SJSA1 (cell line): ENCODE measurements at regions not wholly inside any gene's neighbourhood (a gene's known extent, or its start where the extent isn't known, plus 50 kb on each side); places are given as distances from the start of the nearest gene placed in this dataset.
A peak's percentile ranks its signal among the peaks of the same experiment; 100 is the strongest.

Source experiments
- DNase-seq, 2 experiments: peaks; one replicate each; pipeline ENCODE4 v3.0.0-alpha.2; 2015 to 2020; ENCODE audit warnings: low spot score in 2 of 2, low read depth in 1 of 2
- H3K27ac ChIP-seq: fragments of 250-450 bp; sonication (Bioruptor Pico); 2 replicates; pipeline ENCODE4 v1.5.1; 2020; ENCODE audit warnings: mild to moderate bottlenecking, moderate library complexity
- H3K27me3 ChIP-seq: fragments of 250-450 bp; sonication (Bioruptor Pico); replicated peaks from 2 replicates; pipeline ENCODE4 v1.5.1; 2020; ENCODE audit warnings: mild to moderate bottlenecking, moderate library complexity
- H3K36me3 ChIP-seq: fragments of 250-450 bp; sonication (Bioruptor Pico); 2 replicates; pipeline ENCODE4 v1.5.1; 2020; ENCODE audit warnings: mild to moderate bottlenecking
- H3K4me1 ChIP-seq: fragments of 250-450 bp; sonication (Bioruptor Pico); replicated peaks from 2 replicates; pipeline ENCODE4 v1.6.1; 2021; ENCODE audit warnings: mild to moderate bottlenecking
- H3K4me3 ChIP-seq: fragments of 250-450 bp; sonication (Bioruptor Pico); 2 replicates; pipeline ENCODE4 v1.5.1; 2020; ENCODE audit warnings: mild to moderate bottlenecking
- H3K9me3 ChIP-seq: fragments of 250-450 bp; sonication (Bioruptor Pico); replicated peaks from 2 replicates; pipeline ENCODE4 v1.5.1; 2020; ENCODE audit warnings: mild to moderate bottlenecking

DNA sequence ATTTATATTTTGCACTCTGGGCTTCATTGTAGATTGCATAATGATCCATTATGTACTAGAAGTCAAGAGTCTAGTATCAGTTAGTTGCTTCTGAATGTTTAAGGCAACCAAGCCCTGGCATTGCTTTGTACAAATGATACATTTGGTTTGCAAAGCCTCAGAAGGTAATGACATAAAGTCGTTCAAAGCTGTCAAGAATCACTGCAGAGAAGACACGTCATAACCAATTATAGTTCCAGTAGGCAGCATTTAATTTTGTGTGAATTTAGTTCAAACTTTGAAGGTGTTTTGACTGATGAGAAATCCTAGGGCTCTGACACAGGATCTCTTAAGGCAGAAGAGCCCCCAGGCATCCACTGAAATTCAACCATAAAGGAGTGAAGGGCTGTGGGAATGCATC is 163.0 kb upstream of the KRR1 start:
- Histone ChIP-seq H3K4me3 (no peak overlapping the region), H3K27ac (no peak overlapping the region), H3K36me3 (no peaks in the 10 kb centered on the region), H3K4me1 (no peaks in the 10 kb centered on the region), H3K9me3 (no peaks in the 10 kb centered on the region), H3K27me3 (no peaks in the 10 kb centered on the region)
- no peak for DNase-seq

DNA sequence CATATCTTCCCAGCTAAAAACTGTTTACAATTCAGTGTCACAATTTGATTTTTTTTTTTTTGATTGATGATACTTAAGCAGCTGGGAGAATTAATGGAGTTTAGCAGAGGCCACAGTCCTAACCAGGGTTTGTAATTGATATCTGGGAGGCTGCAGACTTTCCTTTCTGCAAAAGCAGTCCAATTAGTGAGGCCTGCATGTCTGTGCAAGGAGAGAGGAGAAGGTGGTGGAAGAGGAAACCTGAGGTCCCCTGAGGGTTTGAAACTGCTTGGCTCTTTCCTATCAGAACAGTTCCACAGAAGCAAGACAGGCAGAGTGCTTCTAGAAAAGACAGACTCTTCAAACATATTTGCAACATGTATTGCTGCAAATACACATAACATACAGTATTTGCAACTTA is 160.8 kb upstream of the KRR1 start:
- no peaks in the 10 kb centered on the region for H3K36me3 ChIP-seq
- no peak overlapping the region for H3K27ac ChIP-seq
- H3K4me1 ChIP-seq: peaks cover 3% of the 10 kb centered on the region
- H3K27me3 ChIP-seq: no peaks in the 10 kb centered on the region
- no peak overlapping the region for H3K4me3 ChIP-seq
- no peak for DNase-seq
- no peaks in the 10 kb centered on the region for H3K9me3 ChIP-seq

DNA sequence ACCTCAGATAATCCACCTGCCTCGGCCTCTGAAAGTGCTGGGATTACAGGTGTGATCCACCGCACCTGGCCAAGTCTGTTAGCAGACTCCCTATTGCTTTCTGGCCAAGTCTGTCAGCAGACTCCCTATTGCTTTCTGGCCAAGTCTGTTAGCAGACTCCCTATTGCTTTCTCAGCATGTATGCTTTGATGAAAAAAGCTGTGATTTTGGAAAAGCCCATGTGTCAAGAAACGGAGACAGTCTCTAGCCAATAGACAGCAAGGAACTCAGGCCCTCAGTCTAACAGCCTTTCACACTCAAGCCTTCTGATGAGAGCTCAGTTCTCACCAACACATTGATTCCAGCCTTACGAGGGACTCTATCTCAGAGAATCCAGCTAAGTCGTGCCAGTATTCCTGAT is 158.8 kb upstream of the KRR1 start:
- no peak for DNase-seq
- no peaks in the 10 kb centered on the region for H3K9me3 ChIP-seq
- H3K4me1 ChIP-seq: peaks cover 22% of the 10 kb centered on the region
- no peaks in the 10 kb centered on the region for H3K27me3 ChIP-seq
- no peak overlapping the region for H3K4me3 ChIP-seq
- H3K36me3 ChIP-seq: no peaks in the 10 kb centered on the region
- no peak overlapping the region for H3K27ac ChIP-seq

DNA sequence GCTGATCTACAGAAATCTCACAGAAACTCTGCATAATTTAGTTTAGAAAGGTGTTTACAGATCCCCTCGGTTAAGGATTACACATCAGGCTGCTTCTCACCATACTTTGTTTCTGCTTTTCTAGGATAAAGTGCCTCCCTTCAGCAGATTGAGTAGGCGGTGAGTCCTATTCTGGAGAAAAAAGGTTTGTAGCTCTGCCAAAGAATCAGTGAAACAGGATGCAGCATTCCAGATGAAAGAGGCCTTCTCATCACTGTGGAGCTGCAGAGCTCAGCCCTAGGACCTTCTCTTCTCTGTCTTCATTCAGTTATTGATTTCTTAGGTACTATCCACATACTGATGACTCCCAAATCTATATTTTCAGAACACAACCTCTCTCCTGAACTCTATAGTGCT is 155.5 kb upstream of the KRR1 start:
- Histone ChIP-seq H3K27me3 (no peaks in the 10 kb centered on the region), H3K4me1 (peaks cover 41% of the 10 kb centered on the region), H3K4me3 (no peak overlapping the region), H3K9me3 (no peaks in the 10 kb centered on the region), H3K27ac (peak overlapping the region; percentile 95), H3K36me3 (no peaks in the 10 kb centered on the region)
- DNase-seq: peak in 1 of 2 experiments; percentile 23

DNA sequence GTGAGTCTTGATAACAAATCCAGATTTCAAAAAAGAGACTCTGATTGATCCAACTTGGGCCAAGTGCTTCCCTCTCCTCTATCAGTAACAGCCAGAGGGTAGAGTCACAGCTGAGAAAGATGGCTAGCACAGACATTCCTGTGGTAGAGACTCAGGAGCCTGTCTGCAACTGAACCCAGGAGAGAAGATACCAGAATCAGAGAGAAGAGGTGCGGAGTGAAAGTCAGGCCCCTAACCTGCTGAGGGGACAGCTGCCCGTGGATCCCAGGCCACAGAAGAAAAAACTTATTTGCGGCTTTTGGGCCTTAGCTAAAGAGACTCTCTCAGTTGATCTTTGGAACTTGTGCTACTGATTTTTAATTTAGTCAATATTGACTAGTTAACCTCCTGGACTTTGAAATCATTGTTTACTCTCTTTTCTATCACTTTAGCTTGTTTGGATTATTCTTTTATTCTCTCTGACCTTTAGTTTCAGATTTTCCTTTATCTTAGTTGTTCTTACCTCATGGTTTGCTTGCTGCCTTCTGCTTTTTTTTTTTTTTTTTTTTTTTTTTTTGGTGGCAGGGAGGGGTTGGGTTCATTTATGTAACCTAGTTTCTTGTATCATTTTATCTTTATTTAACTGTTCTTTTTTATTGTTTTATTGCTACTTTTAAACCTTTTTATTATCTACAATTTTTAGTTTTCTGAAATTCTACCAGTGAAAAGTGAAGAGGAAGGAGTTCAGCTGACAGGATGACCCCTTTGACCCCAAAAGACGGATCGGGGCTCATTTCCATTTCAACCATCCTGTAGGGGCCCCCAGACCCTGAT is 154.9 kb upstream of the KRR1 start:
- Histone ChIP-seq H3K4me1 (peaks cover 47% of the 10 kb centered on the region), H3K27ac (peak overlapping the region; percentile 95), H3K27me3 (no peaks in the 10 kb centered on the region), H3K36me3 (no peaks in the 10 kb centered on the region), H3K9me3 (no peaks in the 10 kb centered on the region), H3K4me3 (no peak overlapping the region)
- DNase-seq: peak; percentile 56 to 70

DNA sequence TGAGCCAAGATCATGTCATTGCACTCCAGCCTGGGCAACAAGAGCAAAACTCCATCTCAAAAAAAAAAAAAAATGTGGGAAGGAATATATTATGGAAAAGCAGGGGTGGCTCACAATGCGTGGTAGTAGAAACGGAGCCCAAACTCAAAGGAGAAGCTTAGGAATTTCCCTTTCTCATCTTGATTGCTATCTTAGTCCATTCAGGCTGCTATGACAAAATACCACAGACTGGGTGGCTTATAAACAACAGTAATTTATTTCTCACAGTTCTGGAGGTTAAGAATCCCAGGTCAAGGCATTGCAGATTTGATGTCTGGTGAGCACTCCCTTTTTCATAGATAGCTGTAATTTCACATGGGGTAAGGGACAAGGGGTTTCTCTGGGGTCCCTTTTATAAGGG is 153.8 kb upstream of the KRR1 start:
- Histone ChIP-seq H3K4me3 (no peak overlapping the region), H3K9me3 (no peaks in the 10 kb centered on the region), H3K27me3 (no peaks in the 10 kb centered on the region), H3K27ac (peak overlapping the region; percentile 95), H3K4me1 (peaks cover 58% of the 10 kb centered on the region), H3K36me3 (no peaks in the 10 kb centered on the region)
- DNase-seq: peak; percentile 58 to 91

DNA sequence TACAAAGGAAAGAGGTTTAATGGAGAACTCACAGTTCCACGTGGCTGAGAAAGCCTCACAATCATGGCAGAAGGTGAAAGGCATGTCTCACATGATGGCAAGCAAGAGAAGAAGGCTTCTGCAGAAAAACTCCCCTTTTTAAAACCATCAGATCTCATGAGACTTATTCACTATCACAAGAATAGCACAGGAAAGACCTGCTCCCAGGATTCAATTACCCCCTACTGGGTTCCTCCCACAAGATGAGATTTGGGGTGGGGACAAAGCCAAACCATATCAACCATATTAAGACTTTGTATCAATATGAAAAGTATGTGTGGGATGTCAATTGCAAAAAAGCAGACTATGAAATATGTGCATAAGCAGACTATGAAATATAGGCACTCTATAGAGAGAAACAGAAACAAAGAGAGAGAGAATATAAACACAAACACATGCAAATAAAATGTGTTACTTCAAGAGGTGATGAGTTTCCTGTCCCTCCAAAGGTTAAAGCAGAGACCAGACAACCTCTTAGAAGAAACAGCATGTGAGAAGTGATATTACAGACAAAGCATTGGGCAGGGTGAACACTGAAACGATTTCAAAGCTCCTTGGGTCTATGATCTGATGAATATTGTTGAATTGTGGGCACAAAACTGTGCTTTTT is 151.2 kb upstream of the KRR1 start:
- H3K4me3 ChIP-seq: no peak overlapping the region
- no peak for DNase-seq
- no peaks in the 10 kb centered on the region for H3K27me3 ChIP-seq
- H3K4me1 ChIP-seq: peaks cover 84% of the 10 kb centered on the region
- no peaks in the 10 kb centered on the region for H3K9me3 ChIP-seq
- H3K27ac ChIP-seq: no peak overlapping the region
- no peaks in the 10 kb centered on the region for H3K36me3 ChIP-seq

DNA sequence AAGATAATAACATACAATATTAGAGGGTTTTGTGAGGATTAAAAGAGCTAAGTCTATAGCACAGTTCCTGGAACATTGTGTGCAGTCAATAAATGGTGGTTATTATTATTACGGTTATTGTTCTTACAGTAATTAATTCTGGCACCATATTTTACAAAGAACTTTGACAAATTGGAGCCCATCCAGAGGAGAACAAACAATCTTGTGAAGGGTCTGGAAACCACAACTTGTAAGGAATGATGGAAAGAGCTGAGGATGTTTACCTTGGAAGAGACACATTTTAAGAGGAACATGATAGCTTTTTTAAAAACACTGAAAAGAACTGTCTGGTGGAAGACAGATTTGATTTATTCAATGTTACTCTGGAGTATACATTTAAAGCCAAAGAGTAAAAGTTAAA is 150.5 kb upstream of the KRR1 start:
- Histone ChIP-seq H3K9me3 (no peaks in the 10 kb centered on the region), H3K27ac (no peak overlapping the region), H3K27me3 (no peaks in the 10 kb centered on the region), H3K36me3 (no peaks in the 10 kb centered on the region), H3K4me1 (peaks cover 83% of the 10 kb centered on the region), H3K4me3 (no peak overlapping the region)
- peak in 1 of 2 experiments; percentile 25 for DNase-seq

DNA sequence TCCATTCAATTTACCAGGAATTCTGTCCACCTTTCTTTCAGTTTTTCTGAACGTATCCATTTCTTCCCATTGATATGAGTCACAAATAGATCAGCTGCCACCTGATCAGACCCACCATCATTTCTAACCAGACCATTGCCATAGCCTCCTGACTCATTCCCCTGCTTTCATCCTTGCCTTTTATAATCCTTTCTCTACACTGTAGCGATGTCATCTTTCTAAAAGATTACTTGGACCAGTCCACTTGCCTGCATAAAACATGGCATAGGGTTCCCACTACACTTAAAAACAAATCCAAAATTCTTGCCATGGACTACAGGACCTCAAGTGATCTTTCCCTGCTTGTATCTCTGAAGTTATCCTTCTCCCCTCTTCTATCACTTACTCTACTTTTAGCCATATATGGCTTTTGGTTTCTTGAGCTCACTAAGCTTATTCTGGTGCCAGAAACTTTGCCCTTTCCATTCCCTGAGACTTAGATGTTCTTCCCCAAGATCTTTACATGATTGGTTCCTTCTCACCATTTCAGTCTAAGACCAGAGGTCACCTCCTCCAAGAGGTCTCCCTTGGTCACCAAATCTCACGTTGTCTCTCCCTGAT is 149.5 kb upstream of the KRR1 start:
- Histone ChIP-seq H3K27ac (peak overlapping the region; percentile 69), H3K4me1 (peaks cover 81% of the 10 kb centered on the region)
- DNase-seq: peak in 1 of 2 experiments; percentile 39

DNA sequence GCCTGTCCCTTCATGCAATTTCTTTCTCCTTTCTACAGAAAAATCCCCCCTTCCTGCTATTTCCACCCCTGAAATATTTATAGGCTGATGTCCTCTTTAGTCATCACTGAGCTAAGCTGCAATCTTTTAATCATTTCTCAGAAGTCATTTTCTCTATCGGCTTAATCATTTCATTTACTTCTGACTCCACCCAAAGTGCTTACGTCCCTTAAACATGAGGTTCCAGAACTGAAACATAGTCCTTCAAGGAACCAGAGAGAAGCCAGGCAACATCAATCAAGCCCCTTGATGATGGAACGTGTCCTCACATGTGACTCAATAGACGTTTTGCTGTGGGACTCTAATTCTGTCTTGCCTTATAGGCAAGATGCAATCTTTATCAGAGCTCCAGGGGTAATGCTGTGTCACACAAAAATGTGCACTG is 148.7 kb upstream of the KRR1 start:
- Histone ChIP-seq H3K36me3 (no peaks in the 10 kb centered on the region), H3K4me1 (peaks cover 75% of the 10 kb centered on the region), H3K9me3 (no peaks in the 10 kb centered on the region), H3K27ac (peak overlapping the region; percentile 69), H3K27me3 (no peaks in the 10 kb centered on the region), H3K4me3 (no peak overlapping the region)
- DNase-seq: peak in 1 of 2 experiments; percentile 54

More for the DNA sequence above, 149.5 kb upstream of the KRR1 start:
- Histone ChIP-seq H3K27me3 (no peaks in the 10 kb centered on the region), H3K9me3 (no peaks in the 10 kb centered on the region), H3K4me3 (no peak overlapping the region), H3K36me3 (no peaks in the 10 kb centered on the region)

DNA sequence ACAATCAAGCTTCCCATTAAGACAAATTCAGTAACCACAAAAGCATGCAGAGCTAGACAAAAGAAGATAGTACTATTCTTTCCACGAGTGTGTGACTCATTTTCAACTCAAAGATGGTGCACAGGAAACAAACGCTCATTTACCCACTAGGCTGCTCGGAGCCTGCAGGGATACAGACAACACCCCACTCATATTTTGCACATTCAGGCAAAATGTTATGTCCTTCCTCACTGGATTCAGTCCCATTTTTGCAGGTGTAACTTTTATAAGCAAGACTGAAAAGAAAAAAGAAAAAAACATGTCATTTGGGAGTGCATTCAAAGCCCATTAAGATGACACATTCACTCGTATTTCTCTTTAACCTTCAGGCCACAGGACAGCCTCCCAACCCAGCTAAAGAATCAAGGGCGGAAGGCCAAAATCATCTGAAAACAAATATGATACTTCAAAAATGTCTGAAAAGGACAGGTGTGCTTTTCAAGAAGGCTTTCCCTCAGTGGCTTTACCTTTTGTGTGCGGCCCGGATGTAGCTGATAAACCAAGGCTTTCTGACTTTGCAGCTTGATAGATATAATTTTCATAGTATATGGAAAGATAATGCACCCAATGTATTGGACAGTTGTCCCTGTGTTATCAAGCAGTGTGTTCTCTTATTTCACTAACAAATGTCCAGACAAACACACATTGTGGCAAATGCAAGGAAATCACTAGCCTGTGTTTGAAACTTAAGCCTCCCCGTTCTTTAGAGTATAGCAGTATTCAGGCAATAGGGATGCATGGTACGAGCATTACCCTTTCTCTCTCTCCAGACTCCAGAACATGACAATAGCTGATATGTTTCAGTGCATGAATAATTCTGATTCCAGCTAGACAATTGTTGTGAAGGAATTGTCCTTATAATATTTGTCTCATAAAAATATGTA is 147.8 kb upstream of the KRR1 start:
- Histone ChIP-seq H3K27ac (peak overlapping the region; percentile 69), H3K4me3 (no peak overlapping the region), H3K27me3 (no peaks in the 10 kb centered on the region), H3K36me3 (no peaks in the 10 kb centered on the region), H3K9me3 (no peaks in the 10 kb centered on the region), H3K4me1 (peaks cover 66% of the 10 kb centered on the region)
- peak in 1 of 2 experiments; percentile 78 for DNase-seq

DNA sequence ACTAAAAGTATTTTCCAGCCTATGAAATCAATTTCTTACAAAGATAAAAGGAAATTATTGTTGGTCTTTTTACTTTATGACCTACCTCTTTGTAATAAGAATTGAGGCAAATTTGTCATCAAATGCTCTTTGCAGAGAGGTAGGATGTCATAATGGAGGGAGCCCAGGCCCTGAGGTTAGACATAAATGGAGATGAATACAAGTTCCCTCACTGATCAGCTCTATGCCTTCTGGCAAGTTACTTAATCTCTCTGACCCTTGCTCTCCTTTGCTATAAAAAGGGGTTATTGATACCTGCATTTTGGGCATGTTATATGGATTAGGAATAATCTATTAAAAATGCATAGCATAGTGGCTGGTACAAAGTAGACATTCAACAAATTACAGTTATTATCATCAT is 146.9 kb upstream of the KRR1 start:
- DNase-seq: no peak
- H3K36me3 ChIP-seq: no peaks in the 10 kb centered on the region
- H3K27ac ChIP-seq: peak overlapping the region; percentile 69
- H3K9me3 ChIP-seq: no peaks in the 10 kb centered on the region
- H3K4me1 ChIP-seq: peaks cover 66% of the 10 kb centered on the region
- H3K27me3 ChIP-seq: no peaks in the 10 kb centered on the region
- no peak overlapping the region for H3K4me3 ChIP-seq

DNA sequence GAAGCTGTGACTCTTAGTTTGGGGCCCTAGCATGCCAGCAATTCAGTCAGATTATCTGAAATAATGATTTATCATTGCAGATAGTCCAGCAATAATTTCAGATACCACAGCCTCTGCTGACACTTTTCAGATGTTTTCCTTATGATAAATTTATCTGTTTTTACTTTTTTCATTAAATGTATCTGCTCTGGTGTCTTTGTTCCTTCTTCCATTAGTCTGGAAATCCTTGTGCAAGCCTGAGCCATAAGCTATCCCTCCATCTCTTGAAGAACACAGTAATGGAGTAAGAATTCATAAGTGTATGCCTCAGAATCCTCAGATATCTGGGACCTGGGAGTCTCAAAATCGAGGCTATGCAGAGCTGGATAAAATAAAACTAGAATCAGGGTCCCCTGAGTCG is 146.4 kb upstream of the KRR1 start:
- no peak for DNase-seq
- Histone ChIP-seq H3K27ac (peak overlapping the region; percentile 69), H3K4me3 (no peak overlapping the region), H3K9me3 (no peaks in the 10 kb centered on the region), H3K36me3 (no peaks in the 10 kb centered on the region), H3K4me1 (peaks cover 64% of the 10 kb centered on the region), H3K27me3 (no peaks in the 10 kb centered on the region)
